ENCODE measurements at regions not wholly inside any gene's neighbourhood (a gene's known extent, or its start where the extent isn't known, plus 50 kb on each side); places are given as distances from the start of the nearest gene placed in this dataset.
"Not testable (repeated sequence)": the region's sequence is repeated elsewhere in the genome, so short reads cannot be mapped to it uniquely, and the experiment has no call there.

- no peak overlapping the region for H3K27ac ChIP-seq (ENCODE audit: low read length in 2 of 2)
- no peaks in the 10 kb centered on the region for H3K4me1 Mint-ChIP-seq
- no peak overlapping the region for H2AFZ ChIP-seq (ENCODE audit: insufficient read depth, low read depth, low read length, poor library complexity, severe bottlenecking)
- no peak overlapping the region for H3K4me3 ChIP-seq (ENCODE audit: control extremely low read depth in 1 of 5, extremely low read depth in 1 of 5, insufficient read depth in 1 of 5, low read depth in 2 of 5, low read length in 4 of 5)
- ATAC-seq (ENCODE audit: low read depth) (no peak), DNase-seq (no peak)
- no peak overlapping the region for H3K4me2 ChIP-seq (replicated peaks; ENCODE audit: low read depth, low read length, poor library complexity, severe bottlenecking)
- H3K9me3 ChIP-seq (ENCODE audit: control extremely low read depth in 1 of 3, control insufficient read depth in 2 of 3, insufficient read depth in 1 of 3, low read length in 2 of 3), result peaks cover 0 to 4% (median 0%) of the 10 kb centered on the region in 3 donors
- no peak overlapping the region for H3K9ac ChIP-seq (ENCODE audit: low read length)
- no peaks in the 10 kb centered on the region for H3K36me3 ChIP-seq (replicated peaks in 1 of 2; ENCODE audit: control extremely low read depth in 1 of 2, control insufficient read depth in 1 of 2, extremely low read depth in 1 of 2, insufficient read depth in 2 of 2, low read length in 1 of 2)
- intact Hi-C loops (cut with micrococcal nuclease), result no loop called here
- H3K27ac Mint-ChIP-seq, result no peak overlapping the region
- H4K20me1 ChIP-seq (ENCODE audit: control insufficient read depth, insufficient read depth, low read length, poor library complexity, severe bottlenecking), result no peaks in the 10 kb centered on the region
- WGBS (ENCODE audit: insufficient coverage), result 66% methylated on average over 14 of the region's 15 CpGs
- peaks cover 8% of the 10 kb centered on the region for H3K27me3 Mint-ChIP-seq
- ChIA-PET CTCF (no interaction called here), POLR2A (no interaction called here)
- H3K4me3 Mint-ChIP-seq, result no peak overlapping the region
- no peaks in the 10 kb centered on the region for H3K9me3 Mint-ChIP-seq (ENCODE audit: insufficient read depth)
- H3K79me2 ChIP-seq (ENCODE audit: control insufficient read depth, insufficient read depth, low read length), result no peaks in the 10 kb centered on the region
- peaks cover 0 to 2% (median 0%) of the 10 kb centered on the region in 4 experiments for H3K27me3 ChIP-seq (replicated peaks in 1 of 4; ENCODE audit: control extremely low read depth in 1 of 4, control insufficient read depth in 3 of 4, insufficient read depth in 4 of 4, low read length in 3 of 4)
- no peaks in the 10 kb centered on the region for H3K4me1 ChIP-seq (ENCODE audit: control insufficient read depth in 2 of 2, insufficient read depth in 2 of 2, low read length in 2 of 2)
- no peak for TF ChIP-seq EZH2 (IDR thresholded peaks at IDR 0.05; ENCODE audit: borderline replicate concordance, insufficient read depth, low read depth, low read length, poor library complexity, severe bottlenecking)
- TF ChIP-seq, protein P1, sequence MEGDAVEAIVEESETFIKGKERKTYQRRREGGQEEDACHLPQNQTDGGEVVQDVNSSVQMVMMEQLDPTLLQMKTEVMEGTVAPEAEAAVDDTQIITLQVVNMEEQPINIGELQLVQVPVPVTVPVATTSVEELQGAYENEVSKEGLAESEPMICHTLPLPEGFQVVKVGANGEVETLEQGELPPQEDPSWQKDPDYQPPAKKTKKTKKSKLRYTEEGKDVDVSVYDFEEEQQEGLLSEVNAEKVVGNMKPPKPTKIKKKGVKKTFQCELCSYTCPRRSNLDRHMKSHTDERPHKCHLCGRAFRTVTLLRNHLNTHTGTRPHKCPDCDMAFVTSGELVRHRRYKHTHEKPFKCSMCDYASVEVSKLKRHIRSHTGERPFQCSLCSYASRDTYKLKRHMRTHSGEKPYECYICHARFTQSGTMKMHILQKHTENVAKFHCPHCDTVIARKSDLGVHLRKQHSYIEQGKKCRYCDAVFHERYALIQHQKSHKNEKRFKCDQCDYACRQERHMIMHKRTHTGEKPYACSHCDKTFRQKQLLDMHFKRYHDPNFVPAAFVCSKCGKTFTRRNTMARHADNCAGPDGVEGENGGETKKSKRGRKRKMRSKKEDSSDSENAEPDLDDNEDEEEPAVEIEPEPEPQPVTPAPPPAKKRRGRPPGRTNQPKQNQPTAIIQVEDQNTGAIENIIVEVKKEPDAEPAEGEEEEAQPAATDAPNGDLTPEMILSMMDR (IDR thresholded peaks at IDR 0.05), result no peak
Measured at GRCh38 chr10:15426558-15426957, 55.5 kb upstream of the FAM171A1 start.

DNA sequence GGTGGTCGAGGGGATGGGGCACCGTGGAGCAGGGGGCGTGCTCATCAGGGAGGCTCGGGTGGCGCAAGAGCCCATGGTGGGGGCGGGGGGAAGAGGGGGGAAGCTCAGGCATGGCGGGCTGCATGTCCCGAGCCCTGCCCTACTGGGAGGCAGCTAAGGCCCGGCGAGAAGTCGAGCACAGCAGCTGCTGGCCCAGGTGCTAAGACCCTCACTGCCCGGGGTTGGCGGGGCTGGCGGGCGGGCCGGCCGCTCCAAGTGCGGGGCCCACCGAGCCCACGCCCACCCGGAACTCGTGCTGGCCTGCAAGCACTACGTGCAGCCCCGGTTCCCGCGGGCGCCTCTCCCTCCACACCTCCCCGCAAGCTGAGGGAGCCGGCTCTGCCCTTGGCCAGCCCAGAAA lies 55.0 kb upstream of the FAM171A1 start:
- H2AFZ ChIP-seq (ENCODE audit: insufficient read depth, low read depth, low read length, poor library complexity, severe bottlenecking), result no peak overlapping the region
- WGBS (ENCODE audit: insufficient coverage), result 97% methylated on average over 26 of the region's 29 CpGs
- intact Hi-C loops (cut with micrococcal nuclease), result no loop called here
- no peaks in the 10 kb centered on the region for H3K79me2 ChIP-seq (ENCODE audit: control insufficient read depth, insufficient read depth, low read length)
- H4K20me1 ChIP-seq (ENCODE audit: control insufficient read depth, insufficient read depth, low read length, poor library complexity, severe bottlenecking), result no peaks in the 10 kb centered on the region
- no peak overlapping the region for H3K4me2 ChIP-seq (replicated peaks; ENCODE audit: low read depth, low read length, poor library complexity, severe bottlenecking)
- H3K27ac Mint-ChIP-seq, result no peak overlapping the region
- ChIA-PET POLR2A (no interaction called here), CTCF (no interaction called here)
- no peaks in the 10 kb centered on the region for H3K9me3 Mint-ChIP-seq (ENCODE audit: insufficient read depth)
- no peak overlapping the region for H3K4me3 ChIP-seq (ENCODE audit: control extremely low read depth in 1 of 5, extremely low read depth in 1 of 5, insufficient read depth in 1 of 5, low read depth in 2 of 5, low read length in 4 of 5)
- DNase-seq (no peak), ATAC-seq (ENCODE audit: low read depth) (no peak)
- H3K4me1 Mint-ChIP-seq, result no peaks in the 10 kb centered on the region
- H3K4me1 ChIP-seq (ENCODE audit: control insufficient read depth in 2 of 2, insufficient read depth in 2 of 2, low read length in 2 of 2), result no peaks in the 10 kb centered on the region
- no peak overlapping the region for H3K4me3 Mint-ChIP-seq
- H3K27ac ChIP-seq (ENCODE audit: low read length in 2 of 2), result no peak overlapping the region
- H3K9me3 ChIP-seq (ENCODE audit: control extremely low read depth in 1 of 3, control insufficient read depth in 2 of 3, insufficient read depth in 1 of 3, low read length in 2 of 3), result peaks cover 0 to 4% (median 0%) of the 10 kb centered on the region in 3 donors
- TF ChIP-seq, protein P1 (IDR thresholded peaks at IDR 0.05), result no peak
- no peak for TF ChIP-seq EZH2 (IDR thresholded peaks at IDR 0.05; ENCODE audit: borderline replicate concordance, insufficient read depth, low read depth, low read length, poor library complexity, severe bottlenecking)
- no peak overlapping the region for H3K9ac ChIP-seq (ENCODE audit: low read length)
- peaks cover 7% of the 10 kb centered on the region for H3K27me3 Mint-ChIP-seq
- H3K36me3 ChIP-seq (replicated peaks in 1 of 2; ENCODE audit: control extremely low read depth in 1 of 2, control insufficient read depth in 1 of 2, extremely low read depth in 1 of 2, insufficient read depth in 2 of 2, low read length in 1 of 2), result no peaks in the 10 kb centered on the region
- peaks cover 0 to 2% (median 0%) of the 10 kb centered on the region in 4 experiments for H3K27me3 ChIP-seq (replicated peaks in 1 of 4; ENCODE audit: control extremely low read depth in 1 of 4, control insufficient read depth in 3 of 4, insufficient read depth in 4 of 4, low read length in 3 of 4)

DNA sequence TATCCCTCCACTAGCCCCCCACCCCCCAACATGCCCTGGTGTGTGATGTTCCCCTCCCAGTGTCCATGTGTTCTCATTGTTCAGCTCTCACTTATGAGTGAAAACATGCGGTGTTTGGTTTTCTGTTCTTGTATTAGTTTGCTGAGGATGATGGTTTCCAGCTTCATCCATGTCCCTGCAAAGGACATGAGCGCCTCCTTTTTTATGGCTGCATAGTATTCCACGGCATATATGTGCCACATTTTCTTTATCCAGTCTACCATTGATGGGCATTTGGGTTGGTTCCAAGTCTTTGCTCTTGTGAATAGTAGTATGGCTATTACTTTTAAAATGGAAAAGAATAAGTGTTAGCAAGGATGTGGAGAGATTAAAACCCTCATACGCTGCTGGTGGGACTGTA lies 50.8 kb upstream of the FAM171A1 start:
- H2AFZ ChIP-seq (ENCODE audit: insufficient read depth, low read depth, low read length, poor library complexity, severe bottlenecking); H3K27ac Mint-ChIP-seq; H3K9me3 Mint-ChIP-seq (ENCODE audit: insufficient read depth); H3K4me3 ChIP-seq (ENCODE audit: control extremely low read depth in 1 of 5, extremely low read depth in 1 of 5, insufficient read depth in 1 of 5, low read depth in 2 of 5, low read length in 4 of 5); H4K20me1 ChIP-seq (ENCODE audit: control insufficient read depth, insufficient read depth, low read length, poor library complexity, severe bottlenecking); H3K4me1 ChIP-seq (ENCODE audit: control insufficient read depth in 2 of 2, insufficient read depth in 2 of 2, low read length in 2 of 2); H3K36me3 ChIP-seq (replicated peaks in 1 of 2; ENCODE audit: control extremely low read depth in 1 of 2, control insufficient read depth in 1 of 2, extremely low read depth in 1 of 2, insufficient read depth in 2 of 2, low read length in 1 of 2); H3K27me3 ChIP-seq (replicated peaks in 1 of 4; ENCODE audit: control extremely low read depth in 1 of 4, control insufficient read depth in 3 of 4, insufficient read depth in 4 of 4, low read length in 3 of 4); H3K27ac ChIP-seq (ENCODE audit: low read length in 2 of 2); H3K4me3 Mint-ChIP-seq; CTCF ChIA-PET; H3K9ac ChIP-seq (ENCODE audit: low read length); H3K79me2 ChIP-seq (ENCODE audit: control insufficient read depth, insufficient read depth, low read length); H3K4me1 Mint-ChIP-seq; H3K27me3 Mint-ChIP-seq; POLR2A ChIA-PET; intact Hi-C loops (cut with micrococcal nuclease); H3K4me2 ChIP-seq (replicated peaks; ENCODE audit: low read depth, low read length, poor library complexity, severe bottlenecking); H3K9me3 ChIP-seq (ENCODE audit: control extremely low read depth in 1 of 3, control insufficient read depth in 2 of 3, insufficient read depth in 1 of 3, low read length in 2 of 3); ATAC-seq (ENCODE audit: low read depth); DNase-seq: not testable (repeated sequence)
- WGBS (ENCODE audit: insufficient coverage), result no CpG with 5 or more reads among the region's 4 CpGs
